COR-L47 (cell line): ENCODE measurements at regions not wholly inside any gene's neighbourhood (a gene's known extent, or its start where the extent isn't known, plus 50 kb on each side); places are given as distances from the start of the nearest gene placed in this dataset.
"Not testable (repeated sequence)": the region's sequence is repeated elsewhere in the genome, so short reads cannot be mapped to it uniquely, and the experiment has no call there.

ENCODE experiments used
- DNase-seq: peaks from one replicate; lab custom pipeline; 2025; lab: John Stamatoyannopoulos, UW

DNA sequence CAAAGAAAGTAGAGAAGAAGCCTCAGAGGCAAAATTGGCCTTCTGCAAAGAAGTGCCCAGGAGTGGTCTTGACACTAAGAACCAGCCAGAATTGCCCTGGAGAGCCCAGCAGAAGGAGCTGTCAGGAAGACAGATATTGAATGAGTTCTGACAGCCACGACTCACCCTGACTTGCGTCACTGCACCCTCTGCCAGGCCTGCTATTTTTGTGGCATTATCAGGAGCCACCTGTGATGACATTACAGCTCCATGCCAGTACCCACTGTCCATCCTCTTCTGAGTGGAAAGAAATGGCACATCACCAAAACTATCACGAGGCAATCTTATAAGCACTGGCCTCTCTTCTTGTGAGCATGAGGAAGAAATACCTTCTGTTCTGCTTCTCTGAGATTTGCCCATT lies 67.7 kb downstream of the SMIM20 start:
- DNase-seq = no peak

DNA sequence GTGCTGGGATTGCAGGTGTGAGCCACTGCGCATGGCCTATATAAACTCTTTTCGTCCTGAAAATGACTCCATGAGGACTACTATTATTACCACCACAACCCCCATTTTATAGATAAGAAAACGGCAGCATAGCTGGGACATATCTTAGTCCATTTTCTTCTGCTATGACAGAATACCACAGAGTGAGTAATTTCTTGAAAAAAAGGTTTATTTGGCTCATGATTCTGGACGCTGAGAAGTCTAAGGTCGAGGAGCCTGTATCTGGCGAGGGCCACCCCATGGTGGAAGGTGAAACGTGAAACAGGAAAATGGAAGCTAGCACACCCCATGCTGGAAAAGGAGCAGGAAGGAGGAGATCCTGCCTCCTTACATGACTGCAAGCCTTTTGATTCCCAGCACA lies 68.9 kb downstream of the SMIM20 start:
- no peak for DNase-seq

DNA sequence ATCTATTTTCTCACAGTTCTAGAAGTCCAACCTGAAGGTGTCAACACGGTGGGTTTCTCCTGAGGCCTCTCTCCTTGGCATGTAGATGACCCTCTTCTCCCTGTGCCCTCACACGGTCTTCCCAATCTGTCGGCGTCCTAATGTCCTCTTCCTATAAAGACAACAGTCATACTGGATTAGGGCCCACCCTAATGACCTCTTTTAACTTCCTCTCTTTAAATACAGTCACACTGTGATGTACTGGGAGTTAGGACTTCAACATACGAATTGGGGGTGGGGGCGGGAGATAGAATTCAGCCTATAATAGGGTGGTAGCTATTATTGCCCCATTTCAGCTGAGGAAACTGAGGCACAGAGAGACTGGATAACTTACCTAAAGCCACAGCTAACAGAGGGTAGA lies 70.2 kb downstream of the SMIM20 start:
- no peak for DNase-seq

DNA sequence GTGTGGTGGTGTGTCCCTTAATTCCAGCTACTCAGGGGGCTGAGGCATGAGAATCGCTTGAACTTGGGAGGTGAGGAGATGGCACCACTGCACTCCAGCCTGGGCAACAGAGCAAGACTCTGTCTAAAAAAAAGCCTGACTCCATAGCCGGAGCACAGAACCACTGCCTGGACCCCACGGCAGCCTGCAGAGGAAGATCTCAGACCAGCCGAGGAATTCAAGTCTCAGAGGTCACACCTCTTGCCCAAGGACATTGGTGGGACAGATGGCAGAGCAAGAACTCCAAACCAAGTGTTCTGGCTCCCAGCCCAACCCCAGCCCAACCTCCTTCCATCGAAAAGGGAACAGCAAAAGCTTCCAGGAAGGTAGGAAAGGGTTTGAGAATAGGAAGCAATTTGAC lies 70.8 kb downstream of the SMIM20 start:
- no peak for DNase-seq

DNA sequence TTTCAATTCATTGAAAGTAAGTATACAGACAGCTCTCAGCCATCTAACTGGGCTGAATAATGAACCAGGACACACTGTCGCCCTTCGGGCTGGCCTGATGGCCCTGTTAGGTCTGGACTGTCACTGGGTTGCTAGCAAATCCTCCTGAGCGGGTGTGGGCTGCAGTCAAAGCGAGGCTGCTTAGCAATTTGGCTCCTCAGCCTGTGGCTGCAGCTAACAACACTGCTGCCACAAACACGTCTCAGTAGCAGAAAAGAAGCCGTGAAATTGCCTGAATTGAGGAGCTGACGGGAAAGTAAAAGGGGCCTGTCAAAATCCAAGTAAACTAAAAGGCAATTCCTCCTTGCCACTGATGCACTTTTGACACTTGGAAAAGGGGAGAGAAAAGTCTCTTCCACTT lies 72.8 kb downstream of the SMIM20 start:
- no peak for DNase-seq

DNA sequence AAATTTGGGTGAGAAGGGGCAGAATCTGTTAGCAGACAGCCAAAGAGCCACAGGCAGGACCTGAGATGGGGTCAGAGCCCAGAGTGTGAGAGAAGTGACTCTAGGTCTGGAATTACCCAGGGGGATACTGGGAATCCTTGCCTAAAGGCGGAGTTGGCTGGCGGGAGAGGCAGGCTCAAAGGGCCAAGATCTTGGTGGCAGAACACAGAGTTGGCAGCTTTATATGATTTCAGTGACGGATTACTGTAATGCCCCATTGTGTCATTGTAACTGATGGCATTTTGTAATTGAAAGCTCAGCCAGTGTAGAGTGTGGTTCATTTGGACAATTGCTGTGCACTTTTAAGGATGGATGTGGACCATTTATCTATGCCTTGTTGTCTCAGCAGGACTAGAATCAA lies 77.3 kb downstream of the SMIM20 start:
- no peak for DNase-seq

DNA sequence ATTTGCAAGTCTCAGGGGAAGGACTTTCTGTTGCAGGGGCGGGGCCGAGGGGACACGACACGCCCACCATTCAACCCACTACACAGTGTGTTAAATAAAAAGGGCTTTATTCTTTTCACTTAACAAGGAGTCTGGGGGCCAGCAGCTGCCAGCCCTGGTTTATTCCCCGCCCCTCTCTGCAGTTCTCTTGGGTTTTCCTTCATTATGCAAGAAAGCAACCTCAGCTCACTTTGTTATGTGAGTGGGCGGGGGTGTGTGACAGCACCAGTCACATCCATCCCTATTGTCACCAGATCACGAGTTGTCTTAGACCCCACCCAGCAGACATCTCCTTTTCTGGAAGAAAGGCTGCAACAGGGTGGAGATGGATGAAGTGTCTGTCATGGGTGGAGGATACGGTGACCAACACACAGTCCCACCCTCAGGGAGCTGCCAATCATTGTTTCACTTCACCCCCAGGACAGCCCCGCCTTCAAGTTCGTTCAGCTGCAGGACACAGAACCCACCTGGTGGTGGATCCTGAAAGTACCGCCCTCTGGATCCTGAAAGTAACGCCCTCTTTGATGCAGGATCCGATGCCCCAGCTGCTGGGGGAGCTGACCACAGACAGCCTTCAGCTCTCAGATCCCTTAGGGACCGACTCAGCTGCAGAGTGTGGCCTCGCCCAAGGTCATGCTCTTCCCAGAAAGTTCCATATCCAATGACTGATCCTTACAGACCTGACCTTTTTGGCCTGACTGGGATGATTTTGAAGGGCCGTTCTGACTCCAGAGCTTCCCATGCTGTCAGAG lies 79.6 kb downstream of the SMIM20 start:
- DNase-seq = peak; percentile 3

DNA sequence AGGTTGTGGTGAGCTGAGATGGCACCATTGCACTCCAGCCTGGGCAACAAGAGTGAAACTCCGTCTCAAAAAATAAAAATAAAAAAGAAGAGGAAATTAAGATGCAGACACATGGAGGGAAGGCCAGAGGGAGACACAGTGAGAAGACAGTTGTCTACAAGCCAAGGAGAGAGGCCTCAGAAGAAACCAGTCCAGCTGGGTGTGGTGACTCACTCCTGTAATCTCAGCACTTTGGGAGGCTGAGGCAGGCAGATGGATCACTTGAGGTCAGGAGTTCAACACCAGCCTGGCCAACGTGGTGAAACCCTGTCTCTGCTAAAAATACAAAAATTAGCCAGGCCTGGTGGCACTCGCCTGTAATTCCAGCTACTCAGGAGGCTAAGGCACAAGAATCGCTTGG lies 80.6 kb downstream of the SMIM20 start:
- DNase-seq = not testable (repeated sequence)

DNA sequence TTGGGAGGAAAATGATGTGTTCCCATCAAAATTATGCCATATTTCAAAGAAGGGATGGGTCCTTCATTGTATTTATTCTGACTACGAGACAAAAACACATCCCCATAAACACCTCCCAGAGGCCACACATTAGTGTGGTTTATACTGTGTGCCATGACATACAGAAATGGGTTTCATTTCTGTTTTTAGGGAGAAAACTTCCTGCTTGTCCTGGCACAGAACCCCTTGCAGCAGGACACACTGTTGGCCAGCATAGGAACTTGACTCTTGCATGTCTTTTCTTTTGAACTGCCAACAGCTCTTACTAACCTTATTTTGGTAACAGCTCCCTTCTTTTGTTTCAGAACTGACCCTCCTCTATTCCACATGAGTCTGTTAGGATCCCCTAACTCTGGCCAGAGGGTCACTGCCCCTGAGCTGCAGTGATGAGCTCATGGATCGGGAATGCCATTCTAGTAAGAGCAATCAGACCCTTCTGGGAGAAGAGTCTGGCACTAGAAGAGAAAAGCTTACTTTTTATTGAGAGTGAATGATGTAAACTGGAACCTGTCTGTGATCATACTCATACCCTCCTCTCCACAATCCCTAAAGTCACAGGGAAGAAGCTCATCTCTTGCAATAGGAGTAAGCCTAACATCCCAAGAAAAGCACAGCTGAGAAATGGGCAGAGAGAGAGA lies 86.4 kb downstream of the SMIM20 start:
- DNase-seq = no peak

DNA sequence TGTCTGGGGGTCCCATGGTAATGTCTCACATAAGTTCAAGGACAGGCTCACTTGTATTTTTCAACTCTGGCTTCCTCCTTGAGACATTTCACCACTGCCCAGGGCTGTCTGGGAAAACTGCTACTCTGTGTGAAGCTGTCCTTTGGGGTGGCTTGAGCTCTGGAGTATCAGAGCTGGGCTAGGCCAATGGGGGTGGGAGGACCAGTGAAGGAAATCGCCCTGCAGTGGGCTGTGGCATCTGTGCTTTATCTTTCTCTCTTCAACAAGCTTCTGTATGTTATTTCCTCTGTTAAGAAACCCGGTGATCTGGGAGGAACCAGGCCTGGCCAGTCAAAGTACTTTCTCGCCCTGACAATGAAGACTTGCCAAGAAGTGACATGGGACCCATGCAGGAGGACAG lies 87.4 kb downstream of the SMIM20 start:
- DNase-seq = no peak

DNA sequence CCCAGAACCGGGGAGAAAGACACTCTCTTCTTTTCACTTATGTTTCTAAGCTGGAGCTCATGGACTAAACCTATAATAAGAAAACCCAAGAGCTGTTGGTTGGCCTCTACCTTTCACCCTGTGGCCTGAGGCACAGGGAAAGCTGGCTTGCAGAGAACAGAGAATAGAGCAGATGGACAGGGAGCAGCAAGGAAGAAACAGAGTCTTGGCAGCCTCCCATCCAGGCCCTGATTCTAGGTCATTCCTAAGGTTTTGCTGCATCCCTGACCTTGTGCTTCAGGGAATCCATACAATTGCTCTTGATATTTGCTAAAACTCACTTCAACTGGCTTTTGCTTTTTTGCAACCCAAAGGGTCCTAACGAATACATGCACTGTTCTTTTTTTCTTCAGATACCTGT lies 87.8 kb downstream of the SMIM20 start:
- no peak for DNase-seq

DNA sequence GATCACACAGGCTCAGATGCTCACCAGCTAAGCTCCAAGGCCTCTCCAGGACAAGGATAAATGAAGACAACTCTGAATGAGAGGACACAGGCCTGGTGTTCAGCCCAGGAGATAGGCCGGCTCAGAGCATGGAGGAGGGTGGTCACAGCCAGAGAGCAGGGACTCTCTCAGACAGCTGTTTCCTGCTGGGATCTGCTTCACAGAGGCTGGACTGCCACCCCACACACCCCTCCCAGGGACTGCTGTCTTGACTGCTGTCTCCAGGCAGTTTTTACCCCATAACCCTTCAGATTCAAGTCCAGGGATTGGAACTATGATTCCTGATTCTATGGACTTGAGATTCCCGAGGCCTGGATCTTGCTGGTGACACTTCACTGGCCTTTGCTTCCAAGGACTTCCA lies 89.0 kb downstream of the SMIM20 start:
- no peak for DNase-seq

DNA sequence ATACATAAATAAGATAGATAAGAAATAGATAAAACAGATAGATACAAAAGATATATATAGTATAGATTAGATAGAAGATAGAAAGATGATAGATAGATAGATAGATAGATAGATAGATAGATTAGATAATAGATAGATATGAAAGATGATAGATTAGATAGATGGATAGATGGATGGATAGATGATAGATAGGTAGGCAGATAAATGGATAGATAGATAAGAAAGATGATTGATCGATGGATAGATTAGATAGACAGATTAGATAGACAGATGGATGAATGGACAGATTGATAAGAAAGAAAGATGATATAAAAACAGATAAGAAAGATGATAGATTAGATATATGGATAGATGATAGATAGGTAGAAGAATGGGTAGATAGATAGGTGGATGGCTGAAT lies 90.3 kb downstream of the SMIM20 start:
- DNase-seq = no peak

DNA sequence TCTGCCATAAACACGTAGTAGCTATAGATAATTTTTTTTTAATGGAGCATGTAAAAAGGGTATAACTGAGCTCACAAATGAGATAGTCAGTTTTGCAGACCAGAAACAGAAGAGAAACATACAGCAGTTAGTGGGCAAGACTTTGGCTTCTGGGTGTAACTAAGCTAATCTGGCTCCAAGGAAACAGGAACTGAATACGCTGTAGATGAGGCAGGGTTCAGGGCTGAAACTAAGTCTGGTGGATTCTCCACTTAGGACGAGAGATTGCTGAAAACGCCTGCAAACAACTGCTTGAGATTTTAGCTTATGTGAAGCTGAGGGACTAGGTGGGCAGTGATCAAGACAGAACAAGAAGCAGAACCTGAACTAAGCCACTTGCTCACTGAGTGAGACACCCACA lies 91.7 kb downstream of the SMIM20 start:
- no peak for DNase-seq

DNA sequence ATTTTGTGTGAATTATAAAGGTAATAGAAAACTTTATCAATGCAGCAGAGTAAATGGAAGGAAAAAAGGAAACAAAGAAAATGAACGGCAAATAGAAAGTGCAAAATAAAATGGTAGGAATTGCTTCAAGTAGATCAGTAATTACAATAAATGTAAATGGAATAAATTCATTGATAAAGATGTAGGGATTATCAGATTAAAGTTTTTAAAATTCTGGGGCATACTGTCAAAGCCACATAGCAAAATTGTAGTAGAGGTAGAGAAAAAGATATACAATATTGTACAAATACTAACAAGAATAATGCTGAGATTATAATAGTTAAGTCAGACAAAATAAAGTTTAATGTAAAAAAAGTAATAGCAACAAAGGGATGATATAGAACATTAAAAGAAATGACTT lies 94.7 kb downstream of the SMIM20 start:
- DNase-seq = no peak

DNA sequence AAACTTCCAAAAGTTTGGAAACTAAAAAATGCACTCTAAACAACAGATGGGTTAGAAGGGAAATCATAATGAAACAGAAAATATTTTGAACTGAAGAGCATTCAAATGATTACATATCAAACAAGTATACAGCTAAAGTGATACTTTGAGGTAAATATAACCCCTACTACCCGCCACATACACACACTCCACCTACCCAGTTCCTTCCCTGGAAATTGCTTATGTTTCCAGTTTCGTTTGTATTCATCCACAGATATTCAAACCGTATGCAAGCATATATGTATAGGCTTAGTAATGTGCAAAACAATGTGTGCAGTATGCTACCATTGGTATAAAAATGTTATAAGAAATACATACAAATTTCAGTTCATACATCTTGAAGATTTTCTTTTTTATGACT lies 95.5 kb downstream of the SMIM20 start:
- no peak for DNase-seq

DNA sequence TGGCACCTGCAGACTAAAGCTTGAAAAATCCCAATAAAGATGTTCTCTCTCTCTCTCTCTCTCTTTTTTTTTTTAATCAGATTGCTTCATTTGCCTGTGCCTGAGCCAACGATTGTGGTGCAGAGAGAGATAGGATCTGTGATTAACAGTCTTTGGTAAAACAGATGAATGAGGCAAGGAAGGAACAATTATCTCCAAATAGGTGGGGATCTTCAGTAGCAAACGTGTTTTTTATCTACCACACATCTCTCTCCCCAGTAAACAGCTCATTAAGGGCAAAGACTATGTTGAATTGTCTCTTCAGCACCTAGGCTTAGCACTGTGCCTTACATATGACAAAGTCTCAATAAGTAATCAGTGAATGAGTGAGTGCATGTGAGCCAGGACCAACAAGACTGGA lies 96.3 kb downstream of the SMIM20 start:
- no peak for DNase-seq

DNA sequence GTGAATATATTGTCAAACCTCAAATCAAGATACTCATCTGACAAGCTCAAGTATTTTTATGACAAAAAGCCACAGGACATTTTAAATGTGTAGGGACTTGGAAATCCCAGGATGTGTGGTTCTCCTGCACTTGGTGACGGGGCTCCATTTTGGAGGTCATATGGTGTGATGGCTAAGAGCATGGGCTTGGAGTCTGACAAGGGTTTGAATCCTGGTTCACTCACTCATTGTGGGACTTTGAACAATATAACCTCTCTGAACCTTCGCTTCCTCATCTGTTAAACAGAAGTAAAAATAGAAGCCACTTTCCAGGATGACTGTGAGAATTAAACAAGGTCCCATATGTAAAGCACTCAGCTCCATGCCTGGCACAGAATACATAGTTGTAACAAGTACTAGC lies 99.6 kb downstream of the SMIM20 start:
- DNase-seq = no peak

DNA sequence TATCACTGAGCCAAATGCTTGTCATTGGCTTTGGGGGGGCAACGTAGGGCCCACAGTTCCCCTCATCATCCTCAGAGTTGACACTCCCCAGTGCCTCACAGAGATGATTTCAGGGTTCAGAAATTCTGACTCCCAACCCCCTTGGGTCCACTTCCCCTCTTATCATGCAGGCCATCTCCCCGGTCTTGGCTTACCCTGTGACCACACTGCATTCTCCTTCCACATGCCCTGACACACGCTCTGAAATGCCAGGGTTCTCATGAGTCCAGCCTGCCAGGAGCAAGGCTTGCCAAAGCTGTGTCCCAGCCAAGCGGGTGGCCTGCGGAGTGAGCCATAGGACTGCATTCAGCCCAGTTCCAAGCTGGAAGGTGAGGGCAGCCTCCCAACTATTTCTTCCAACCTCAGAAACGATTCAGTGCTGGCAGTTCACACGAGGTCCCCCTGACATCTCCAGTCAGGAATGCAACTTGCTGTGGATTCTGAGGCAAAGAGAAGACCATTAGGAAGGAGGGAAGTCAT lies 101.2 kb downstream of the SMIM20 start:
- no peak for DNase-seq

DNA sequence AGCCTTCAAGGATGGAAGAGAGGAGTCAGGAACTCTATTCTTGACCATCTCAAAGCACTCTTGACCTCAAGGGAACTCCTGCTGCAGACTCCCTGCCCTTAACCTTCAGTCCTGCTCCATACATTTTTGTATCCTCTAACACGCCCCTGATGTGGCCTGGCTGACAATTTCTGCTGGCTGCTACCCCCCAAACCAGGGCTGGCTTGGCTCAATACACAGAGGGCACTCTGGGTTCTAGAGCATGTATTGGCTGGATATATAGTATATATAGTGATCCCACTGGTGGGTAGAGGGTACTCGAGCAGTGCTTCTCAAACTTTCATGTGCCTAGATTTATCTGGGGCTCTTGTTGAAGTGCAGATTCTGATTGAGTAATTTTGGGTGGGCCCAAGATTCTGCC lies 101.9 kb downstream of the SMIM20 start:
- no peak for DNase-seq

DNA sequence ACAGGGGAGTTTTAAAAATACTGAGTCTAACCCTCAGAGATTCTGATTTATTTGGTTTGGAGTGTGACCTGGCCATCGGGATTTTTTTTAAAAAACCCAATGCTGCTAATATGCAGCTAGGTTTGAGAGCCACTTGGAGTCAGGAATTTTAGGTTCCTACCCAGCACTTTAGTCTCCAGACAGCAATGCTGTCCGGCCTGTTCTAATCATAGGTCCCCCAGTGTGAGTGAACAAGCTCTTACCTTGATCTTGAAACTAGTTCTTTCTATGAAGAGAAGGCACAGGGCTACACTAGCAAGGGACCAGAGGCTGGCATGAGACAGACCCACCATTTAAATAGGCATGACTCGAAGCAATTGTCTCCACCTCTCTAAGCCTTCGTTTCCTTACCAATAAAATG lies 103.5 kb downstream of the SMIM20 start:
- no peak for DNase-seq

DNA sequence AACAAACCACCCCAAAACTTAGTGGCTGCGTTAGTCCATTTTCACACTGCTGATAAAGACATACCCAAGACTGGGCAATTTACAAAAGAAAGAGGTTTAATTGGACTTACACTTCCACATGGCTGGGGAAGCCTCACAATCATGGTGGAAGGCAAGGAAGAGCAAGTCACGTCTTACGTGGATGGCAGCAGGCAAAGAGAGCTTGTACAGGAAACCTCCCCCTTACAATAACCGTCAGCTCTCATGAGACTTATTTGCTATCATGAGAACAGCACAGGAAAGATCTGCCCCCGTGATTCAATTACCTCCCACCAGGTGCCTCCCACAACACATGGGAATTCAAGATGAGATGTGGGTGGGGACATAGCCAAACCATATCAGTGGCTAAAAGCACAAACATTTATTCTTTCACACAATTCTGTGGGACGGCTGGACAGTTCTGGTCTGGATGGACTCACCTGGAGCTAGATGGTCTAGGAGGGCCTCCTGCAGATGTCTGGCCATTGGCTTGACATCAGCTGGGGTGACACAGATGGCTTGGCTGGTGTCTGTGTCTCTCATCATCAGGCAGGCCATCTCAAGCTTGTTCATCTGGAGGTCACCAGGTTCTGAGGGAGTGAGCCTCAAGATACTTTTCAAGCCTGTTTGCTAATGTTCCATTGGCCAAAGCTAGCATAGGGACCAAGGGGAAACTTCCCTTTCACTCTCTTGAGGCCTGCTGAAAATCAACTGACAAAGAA lies 104.1 kb downstream of the SMIM20 start:
- DNase-seq = not testable (repeated sequence)

DNA sequence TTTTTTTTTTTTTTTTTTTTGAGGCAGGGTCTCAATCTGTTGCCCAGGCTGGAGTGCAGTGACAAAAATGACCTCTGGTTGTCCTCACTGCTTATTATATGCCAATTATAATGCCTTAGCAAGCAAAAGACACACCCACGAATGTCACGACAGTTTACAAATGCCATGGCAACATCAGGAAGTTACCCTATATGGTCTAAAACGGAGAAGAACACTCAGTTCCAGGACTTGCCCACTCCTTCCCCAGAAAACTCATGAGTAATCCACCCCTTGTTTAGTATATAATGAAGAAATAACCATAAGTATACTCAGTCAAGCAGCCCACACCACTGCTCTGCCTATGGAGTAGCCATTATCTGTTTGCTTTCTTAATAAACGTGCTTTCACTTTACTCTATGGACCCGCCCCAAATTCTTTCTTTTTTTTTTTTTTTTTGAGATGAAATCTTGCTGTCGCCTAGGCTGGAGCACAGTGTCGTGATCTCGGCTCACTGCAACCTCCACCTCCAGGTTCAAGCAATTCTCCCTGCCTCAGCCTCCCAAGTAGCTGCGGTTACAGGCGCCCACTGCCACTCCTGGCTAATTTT lies 106.2 kb downstream of the SMIM20 start:
- no peak for DNase-seq
